Bronchial epithelial cell (primary cell): ENCODE measurements at regions not wholly inside any gene's neighbourhood (a gene's known extent, or its start where the extent isn't known, plus 50 kb on each side); places are given as distances from the start of the nearest gene placed in this dataset.

Source experiments
- DNase-seq: peaks from one replicate; pipeline ENCODE4 v3.0.0-alpha.2; 2010; ENCODE audit warnings: low read depth
- FAIRE-seq: peaks from 2 replicates; lab custom pipeline; 2011; peaks lifted over from hg19 to GRCh38; lab: Jason Lieb, UNC
- H3K27me3 ChIP-seq: 2 replicates; pipeline ENCODE4 v1.5.1; 2011; ENCODE audit warnings: low read length; ENCODE audit not compliant: control insufficient read depth, insufficient read depth
- H3K36me3 ChIP-seq: 2 replicates; pipeline ENCODE4 v1.5.1; 2011; ENCODE audit warnings: low read length; ENCODE audit not compliant: control insufficient read depth, insufficient read depth
- H3K4me3 ChIP-seq: 2 replicates; pipeline ENCODE4 v1.5.1; 2011; ENCODE audit warnings: mild to moderate bottlenecking, low read depth, low read length, control low read depth
- CTCF ChIP-seq: IDR thresholded peaks from 2 replicates; pipeline ENCODE4 v1.5.1; 2011; ENCODE audit warnings: mild to moderate bottlenecking, moderate library complexity, low read length, control low read depth, inconsistent platforms; ENCODE audit not compliant: insufficient read depth, severe bottlenecking

- no peaks in the 10 kb centered on the region for H3K36me3 ChIP-seq
Measured at GRCh38 chr2:8257502-8257901, 424.4 kb upstream of the ID2 start.

DNA sequence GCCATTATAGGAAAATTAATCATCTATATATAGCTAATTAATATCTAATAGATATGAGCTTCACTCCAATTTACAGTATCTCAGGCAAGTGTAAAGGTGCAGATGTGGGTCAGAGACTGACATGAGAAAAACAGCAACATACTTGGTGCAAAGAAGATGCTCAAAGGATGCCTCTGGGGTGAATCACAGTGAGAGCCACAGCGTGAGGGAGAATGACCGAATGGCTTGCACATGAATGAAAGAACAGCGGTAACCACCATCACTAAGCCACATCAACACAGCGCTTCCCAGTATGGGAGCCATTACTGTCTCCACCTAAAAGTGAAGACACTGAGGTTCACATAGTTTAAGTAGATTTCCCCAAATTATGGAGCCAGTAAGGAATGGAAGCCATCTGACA is 423.4 kb upstream of the ID2 start:
- Histone ChIP-seq H3K27me3 (no peaks in the 10 kb centered on the region), H3K4me3 (no peak overlapping the region), H3K36me3 (no peaks in the 10 kb centered on the region)
- FAIRE-seq (no peak), DNase-seq (no peak)
- no peak for TF ChIP-seq CTCF

More at GRCh38 chr2:8257502-8257901, 424.4 kb upstream of the ID2 start:
- Histone ChIP-seq H3K27me3 (no peaks in the 10 kb centered on the region), H3K4me3 (no peak overlapping the region)
- no peak for TF ChIP-seq CTCF
- FAIRE-seq, result no peak
- no peak for DNase-seq

DNA sequence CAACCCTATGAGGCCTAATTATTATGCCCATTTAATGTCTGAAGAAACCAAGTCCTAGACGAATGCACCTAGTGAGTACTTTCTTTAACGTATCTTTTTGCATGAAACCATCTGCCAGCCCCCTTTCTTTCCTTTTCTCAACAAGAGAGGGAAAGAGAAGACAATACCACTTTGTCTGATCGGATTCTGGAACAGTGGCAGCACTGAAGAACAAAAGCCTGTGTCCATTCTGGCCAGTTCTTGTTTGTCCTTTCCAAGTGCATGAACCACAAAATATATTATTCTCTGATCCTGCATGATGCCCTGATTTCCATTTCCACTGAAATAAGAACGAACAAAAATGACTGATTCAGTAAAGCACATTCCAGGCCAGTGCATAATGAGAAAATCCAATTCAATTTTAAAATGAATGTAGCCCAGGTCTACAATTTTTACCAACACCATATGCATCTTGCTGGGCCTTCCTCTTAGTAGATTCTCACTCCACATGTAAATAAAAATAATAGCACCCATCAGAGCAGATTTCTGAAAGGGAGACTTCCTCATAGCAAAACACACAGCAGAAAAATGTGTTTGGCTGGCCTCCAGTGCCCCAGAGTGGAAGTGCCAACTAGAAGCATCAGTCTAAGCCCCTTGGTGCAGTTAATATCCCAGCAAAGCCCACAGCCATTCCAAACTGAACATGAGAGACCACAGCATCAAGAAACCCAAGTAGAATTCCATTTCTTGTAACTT is 422.6 kb upstream of the ID2 start:
- no peaks in the 10 kb centered on the region for H3K27me3 ChIP-seq

DNA sequence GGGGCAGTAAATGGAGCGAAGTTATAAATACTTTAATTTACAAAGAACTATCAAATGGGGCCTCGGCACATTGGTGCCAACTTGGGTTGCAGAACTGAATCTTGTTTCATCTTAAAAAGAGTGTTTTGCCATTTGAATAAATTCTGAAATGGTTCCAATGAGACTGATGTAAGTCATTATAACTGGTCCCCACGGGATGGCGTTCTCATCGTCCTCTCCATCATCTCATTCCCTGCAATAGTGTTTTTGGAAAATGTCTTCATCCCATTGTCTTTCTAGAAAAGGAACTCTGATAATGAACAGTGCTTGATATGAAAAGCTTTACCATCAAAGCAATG is 422.0 kb upstream of the ID2 start:
- Histone ChIP-seq H3K36me3 (no peaks in the 10 kb centered on the region), H3K27me3 (no peaks in the 10 kb centered on the region), H3K4me3 (no peak overlapping the region)
- FAIRE-seq, result no peak
- no peak for DNase-seq
- no peak for TF ChIP-seq CTCF

More for the DNA sequence above, 422.6 kb upstream of the ID2 start:
- H3K36me3 ChIP-seq, result no peaks in the 10 kb centered on the region
- DNase-seq (no peak), FAIRE-seq (no peak)
- no peak for TF ChIP-seq CTCF
- no peak overlapping the region for H3K4me3 ChIP-seq

GRCh38 chr2:8260213-8260612 is 421.6 kb upstream of the ID2 start:
- Histone ChIP-seq H3K4me3 (no peak overlapping the region), H3K27me3 (no peaks in the 10 kb centered on the region), H3K36me3 (no peaks in the 10 kb centered on the region)
- FAIRE-seq, result no peak
- TF ChIP-seq CTCF, result no peak
- no peak for DNase-seq

- H3K36me3 ChIP-seq, result no peaks in the 10 kb centered on the region
- TF ChIP-seq CTCF, result no peak
- FAIRE-seq, result no peak
- H3K27me3 ChIP-seq, result no peaks in the 10 kb centered on the region
- DNase-seq, result no peak
- H3K4me3 ChIP-seq, result no peak overlapping the region
Measured at GRCh38 chr2:8263901-8264300, 418.0 kb upstream of the ID2 start.
